Fibroblast of the aortic adventitia (primary cell): ENCODE measurements at regions not wholly inside any gene's neighbourhood (a gene's known extent, or its start where the extent isn't known, plus 50 kb on each side); places are given as distances from the start of the nearest gene placed in this dataset.
A peak's percentile ranks its signal among the peaks of the same experiment; 100 is the strongest.

Experiments
- DNase-seq: peaks from one replicate; pipeline ENCODE4 v3.0.0-alpha.2; 2010; ENCODE audit warnings: low read depth
- H3K4me3 ChIP-seq: 2 replicates; pipeline ENCODE4 v1.5.1; 2011; ENCODE audit warnings: low read depth, mild to moderate bottlenecking, control low read depth, low read length, moderate library complexity
- CTCF ChIP-seq: IDR thresholded peaks from 2 replicates; pipeline ENCODE4 v1.5.1; 2011; ENCODE audit warnings: mild to moderate bottlenecking, low read length, control low read depth, inconsistent platforms; ENCODE audit not compliant: insufficient read depth

- no peak for TF ChIP-seq CTCF
- no peak for DNase-seq
Observed at GRCh38 chr4:126372634-126373033, 1057.9 kb downstream of the FAT4 start.

GRCh38 chr4:126375462-126376054 is 1060.8 kb downstream of the FAT4 start:
- no peak overlapping the region for H3K4me3 ChIP-seq
- TF ChIP-seq CTCF, result no peak
- no peak for DNase-seq

More at GRCh38 chr4:126372634-126373033, 1057.9 kb downstream of the FAT4 start:
- no peak overlapping the region for H3K4me3 ChIP-seq

- TF ChIP-seq CTCF, result no peak
- no peak for DNase-seq
- no peak overlapping the region for H3K4me3 ChIP-seq
Observed at GRCh38 chr4:126385954-126386353, 1071.2 kb downstream of the FAT4 start.

GRCh38 chr4:126386512-126386911 is 1071.8 kb downstream of the FAT4 start:
- no peak for DNase-seq
- TF ChIP-seq CTCF, result no peak
- H3K4me3 ChIP-seq, result no peak overlapping the region

GRCh38 chr4:126395664-126396063 is 1080.9 kb downstream of the FAT4 start:
- peak; percentile 4 for DNase-seq
- H3K4me3 ChIP-seq, result no peak overlapping the region
- no peak for TF ChIP-seq CTCF

- no peak for TF ChIP-seq CTCF
- H3K4me3 ChIP-seq, result no peak overlapping the region
- DNase-seq, result no peak
Observed at GRCh38 chr4:126396121-126396520, 1081.4 kb downstream of the FAT4 start.

GRCh38 chr4:126396703-126397102 is 1081.9 kb downstream of the FAT4 start:
- no peak for DNase-seq
- no peak overlapping the region for H3K4me3 ChIP-seq
- TF ChIP-seq CTCF, result no peak
